CD8-positive, alpha-beta memory T cell (primary cell): ENCODE measurements at regions not wholly inside any gene's neighbourhood (a gene's known extent, or its start where the extent isn't known, plus 50 kb on each side); places are given as distances from the start of the nearest gene placed in this dataset.

Source experiments
- CTCF ChIA-PET: fragments of 350-600 bp; sonication (Branson Sonifier 250); formaldehyde crosslinking; loops from one replicate; lab custom pipeline; 2021; ENCODE audit warnings: antibody characterized with exemption; lab: Charles Lee
- POLR2A ChIA-PET: fragments of 350-600 bp; sonication (Branson Sonifier 250); formaldehyde crosslinking; loops from one replicate; lab custom pipeline; 2021; ENCODE audit warnings: antibody characterized with exemption; lab: Charles Lee
- DNase-seq, 5 donors: peaks; one replicate each; pipeline versions ENCODE4 v3.0.0 to v3.0.0-alpha.2; 2020 to 2022; ENCODE audit warnings: mixed read lengths in 1 of 5
- H3K27ac ChIP-seq: one replicate; pipeline ENCODE4 v1.7.0; 2013; ENCODE audit warnings: low read depth, mild to moderate bottlenecking, low read length, moderate library complexity
- H3K27me3 ChIP-seq: 2 replicates; pipeline ENCODE4 v1.7.0; 2013; ENCODE audit warnings: low read length, mild to moderate bottlenecking; ENCODE audit not compliant: insufficient read depth, poor library complexity, severe bottlenecking
- H3K36me3 ChIP-seq: 2 replicates; pipeline ENCODE4 v1.7.0; 2013; ENCODE audit warnings: mild to moderate bottlenecking, low read length, moderate library complexity; ENCODE audit not compliant: insufficient read depth
- H3K4me1 ChIP-seq: 2 replicates; pipeline ENCODE4 v1.7.0; 2013; ENCODE audit warnings: mild to moderate bottlenecking, low read length, moderate library complexity; ENCODE audit not compliant: insufficient read depth
- H3K4me3 ChIP-seq: 2 replicates; pipeline ENCODE4 v1.7.0; 2013; ENCODE audit warnings: mild to moderate bottlenecking, low read length
- H3K9me3 ChIP-seq: 2 replicates; pipeline ENCODE4 v1.7.0; 2013; ENCODE audit warnings: mild to moderate bottlenecking, low read length
- H3K27ac Mint-ChIP-seq, 8 donors: one replicate each; pipeline ENCODE4 v1.8.0; 2020 to 2021; ENCODE audit warnings: mixed read lengths in 8 of 8, mild to moderate bottlenecking in 6 of 8, inconsistent platforms in 3 of 8, moderate library complexity in 3 of 8
- H3K27me3 Mint-ChIP-seq, 2 donors: one replicate each; pipeline ENCODE4 v1.8.0; 2020 to 2021; ENCODE audit warnings: mixed read lengths in 2 of 2, mild to moderate bottlenecking in 1 of 2, moderate library complexity in 1 of 2
- H3K36me3 Mint-ChIP-seq, 3 donors: one replicate each; pipeline ENCODE4 v1.8.0; 2020 to 2021; ENCODE audit warnings: mixed read lengths in 3 of 3, inconsistent platforms in 1 of 3, mild to moderate bottlenecking in 1 of 3
- H3K4me1 Mint-ChIP-seq, 3 donors: one replicate each; pipeline ENCODE4 v1.8.0; 2020 to 2021; ENCODE audit warnings: mixed read lengths in 3 of 3, inconsistent platforms in 1 of 3, mild to moderate bottlenecking in 1 of 3
- H3K4me3 Mint-ChIP-seq, 7 donors: one replicate each; pipeline ENCODE4 v1.8.0; 2020 to 2021; ENCODE audit warnings: mixed read lengths in 7 of 7, mild to moderate bottlenecking in 6 of 7, moderate library complexity in 4 of 7, inconsistent platforms in 2 of 7
- H3K9me3 Mint-ChIP-seq, 5 donors: one replicate each; pipeline ENCODE4 v1.8.0; 2020 to 2022; ENCODE audit warnings: mixed read lengths in 5 of 5, mild to moderate bottlenecking in 3 of 5, moderate library complexity in 2 of 5, inconsistent platforms in 1 of 5

DNA sequence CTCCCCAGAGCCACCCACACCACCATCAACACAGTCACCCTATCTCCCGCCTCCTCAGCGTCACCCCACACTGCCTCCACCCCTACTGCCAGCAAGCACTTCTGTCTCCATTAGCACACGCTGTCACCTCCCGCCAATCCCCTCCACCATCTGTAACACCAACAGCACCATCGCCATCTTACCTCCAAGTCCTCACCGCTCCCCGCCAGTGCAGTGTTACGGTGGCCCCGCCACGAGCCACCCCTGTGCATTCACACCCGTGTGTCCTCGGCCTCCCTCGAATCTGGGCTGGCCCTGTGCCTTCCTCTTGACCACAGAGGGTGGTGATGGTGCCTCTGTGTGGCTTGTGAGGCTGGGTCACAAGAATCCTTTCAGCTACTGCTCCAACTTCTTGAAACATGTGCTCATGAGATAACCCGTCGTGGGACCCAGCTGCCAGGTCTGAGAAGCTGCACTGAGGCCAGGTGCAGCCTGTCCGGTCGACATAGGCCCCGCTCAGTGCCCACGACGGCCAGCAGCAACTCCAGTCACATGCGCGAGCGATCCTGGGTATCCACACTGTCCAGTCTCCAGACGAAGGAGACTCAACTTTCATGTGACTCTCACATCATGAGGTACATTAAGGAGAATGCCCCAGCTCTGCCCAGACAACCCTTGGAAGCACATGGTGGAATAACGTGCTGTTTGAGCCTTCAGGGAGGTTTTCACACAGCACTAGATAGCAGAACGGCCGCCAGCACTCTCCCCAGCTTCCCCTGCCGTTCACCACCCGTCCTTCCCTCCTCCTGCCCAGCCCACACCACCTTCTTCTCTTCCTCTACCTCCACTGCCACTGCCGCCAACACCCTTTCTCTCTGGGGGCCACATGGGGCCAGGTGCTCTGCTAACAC, 72.6 kb upstream of the ASB18 start:
- Histone ChIP-seq H3K27me3 (no peaks in the 10 kb centered on the region), H3K9me3 (no peaks in the 10 kb centered on the region), H3K4me1 (no peaks in the 10 kb centered on the region), H3K27ac (no peak overlapping the region), H3K36me3 (no peaks in the 10 kb centered on the region), H3K4me3 (no peak overlapping the region)
- H3K27me3 Mint-ChIP-seq, result peaks cover 3 to 8% of the 10 kb centered on the region in 2 donors
- H3K36me3 Mint-ChIP-seq, result no peaks in the 10 kb centered on the region
- no peaks in the 10 kb centered on the region for H3K9me3 Mint-ChIP-seq
- DNase-seq, result no peak
- CTCF ChIA-PET, result no interaction called here
- POLR2A ChIA-PET, result no interaction called here
- H3K27ac Mint-ChIP-seq, result no peak overlapping the region
- no peak overlapping the region for H3K4me3 Mint-ChIP-seq
- no peaks in the 10 kb centered on the region for H3K4me1 Mint-ChIP-seq

DNA sequence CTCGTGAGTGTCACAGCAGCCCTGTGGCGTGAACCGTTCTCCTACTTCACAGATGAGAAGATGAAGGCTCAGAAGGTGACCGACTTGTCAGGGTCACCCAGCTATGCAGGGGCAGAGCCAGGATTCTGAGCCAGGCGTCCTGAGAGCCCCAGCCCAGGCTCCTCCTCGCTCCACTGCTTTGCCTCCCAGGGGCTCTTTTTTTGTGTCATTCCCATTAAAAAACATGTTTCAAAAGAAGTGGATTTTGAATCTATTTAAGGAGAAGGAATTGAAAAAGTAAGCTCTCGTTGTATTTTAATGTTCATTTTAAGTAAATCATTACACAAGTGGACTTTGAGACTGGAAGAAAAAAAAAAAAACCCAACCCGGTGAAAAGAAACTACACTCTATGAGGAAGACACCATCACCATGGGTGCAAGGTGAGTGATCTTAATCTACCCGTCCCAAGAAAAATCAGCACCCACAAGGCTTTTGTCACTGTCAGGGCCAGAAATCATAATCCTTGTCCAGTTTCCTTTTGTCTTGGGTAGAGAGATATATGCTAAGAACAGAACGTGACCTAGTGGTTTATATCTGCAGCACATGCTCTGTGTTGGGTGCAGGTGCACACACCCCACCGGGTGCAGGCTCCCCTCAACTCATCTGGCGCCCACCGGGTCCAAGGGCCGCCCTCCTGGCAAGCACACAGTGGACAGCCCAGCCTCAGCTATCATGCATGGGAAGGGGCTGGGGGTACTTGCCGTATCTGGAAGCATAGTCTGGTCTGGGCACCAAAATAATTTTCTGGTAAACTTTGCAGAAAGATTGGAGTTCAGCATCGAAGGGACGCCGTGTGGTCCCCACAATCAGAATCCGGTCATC, 73.5 kb upstream of the ASB18 start:
- no peaks in the 10 kb centered on the region for H3K4me1 ChIP-seq
- CTCF ChIA-PET, result no interaction called here
- no peak for DNase-seq

DNA sequence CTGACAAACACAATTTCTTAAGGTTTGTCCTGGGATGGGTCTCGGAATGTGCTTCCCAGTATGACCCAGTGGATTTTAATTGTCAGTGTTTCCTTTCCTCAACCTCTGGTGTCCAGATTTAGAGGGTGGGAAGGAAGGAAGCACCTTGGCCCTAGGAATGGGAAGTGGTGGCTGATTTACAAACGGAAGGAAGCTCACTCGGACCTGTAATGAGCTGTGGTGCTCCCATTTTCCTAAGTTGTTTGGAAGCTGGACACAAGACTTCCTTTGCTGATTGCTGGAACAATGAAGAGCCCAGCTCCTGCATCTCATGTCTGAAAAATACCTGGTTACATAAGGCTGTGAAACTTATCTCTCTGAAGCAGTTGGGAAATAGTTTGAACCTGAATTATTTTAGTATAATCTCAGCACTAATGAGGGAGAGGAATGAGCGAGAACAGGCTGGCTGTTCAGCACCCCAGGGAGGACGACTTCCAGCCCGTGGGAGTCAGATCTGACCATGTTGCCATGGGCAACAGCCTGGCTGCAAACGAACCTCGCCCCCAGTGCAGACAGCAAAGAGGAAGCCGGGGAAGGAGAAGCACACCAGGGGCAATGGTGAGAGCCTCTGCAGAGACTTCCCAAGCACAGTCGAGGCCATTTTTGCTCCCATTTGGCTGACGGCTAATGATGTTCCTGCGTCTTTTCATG, 74.4 kb upstream of the ASB18 start:
- ChIA-PET POLR2A (no interaction called here), CTCF (no interaction called here)
- Histone ChIP-seq H3K36me3 (no peaks in the 10 kb centered on the region), H3K9me3 (no peaks in the 10 kb centered on the region), H3K27me3 (no peaks in the 10 kb centered on the region), H3K4me3 (no peak overlapping the region), H3K27ac (no peak overlapping the region), H3K4me1 (no peaks in the 10 kb centered on the region)
- H3K27ac Mint-ChIP-seq, result peak overlapping the region in 2 of 8 donors; percentile 17 to 66
- H3K27me3 Mint-ChIP-seq, result peaks cover 4 to 12% of the 10 kb centered on the region in 2 donors
- H3K4me1 Mint-ChIP-seq, result no peaks in the 10 kb centered on the region
- H3K9me3 Mint-ChIP-seq, result no peaks in the 10 kb centered on the region
- no peak overlapping the region for H3K4me3 Mint-ChIP-seq
- no peaks in the 10 kb centered on the region for H3K36me3 Mint-ChIP-seq
- DNase-seq, result no peak

More for the DNA sequence above, 73.5 kb upstream of the ASB18 start:
- H3K27me3 ChIP-seq, result no peaks in the 10 kb centered on the region
- H3K36me3 ChIP-seq, result no peaks in the 10 kb centered on the region
- peaks cover 3 to 8% of the 10 kb centered on the region in 2 donors for H3K27me3 Mint-ChIP-seq
- H3K4me1 Mint-ChIP-seq, result no peaks in the 10 kb centered on the region
- H3K4me3 Mint-ChIP-seq, result no peak overlapping the region
- no peak overlapping the region for H3K27ac ChIP-seq
- no peaks in the 10 kb centered on the region for H3K9me3 ChIP-seq
- POLR2A ChIA-PET, result no interaction called here
- no peak overlapping the region for H3K27ac Mint-ChIP-seq
- no peak overlapping the region for H3K4me3 ChIP-seq
- no peaks in the 10 kb centered on the region for H3K36me3 Mint-ChIP-seq
- no peaks in the 10 kb centered on the region for H3K9me3 Mint-ChIP-seq

DNA sequence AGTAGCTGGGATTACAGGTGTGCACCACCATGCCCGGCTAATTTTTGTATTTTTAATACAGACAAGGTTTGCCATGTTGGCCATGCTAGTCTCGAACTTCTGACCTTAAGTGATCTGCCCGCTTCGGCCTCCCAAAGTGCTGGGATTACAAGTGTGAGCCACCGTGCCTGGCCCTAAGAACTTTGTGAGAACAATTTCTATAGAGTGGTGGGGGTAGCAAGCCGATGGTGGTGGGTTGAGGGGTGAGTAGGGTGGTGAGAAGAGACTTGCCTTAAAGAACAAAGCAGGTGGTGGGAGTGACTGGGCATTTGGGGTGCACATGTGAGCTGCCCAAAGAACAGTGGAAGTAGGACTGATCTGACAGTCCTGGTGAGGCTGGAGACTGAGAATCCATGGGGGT, 76.0 kb upstream of the ASB18 start:
- no peaks in the 10 kb centered on the region for H3K4me1 Mint-ChIP-seq
- H3K4me3 Mint-ChIP-seq, result no peak overlapping the region
- no peaks in the 10 kb centered on the region for H3K36me3 Mint-ChIP-seq
- no peaks in the 10 kb centered on the region for H3K4me1 ChIP-seq
- no peaks in the 10 kb centered on the region for H3K9me3 ChIP-seq
- no peaks in the 10 kb centered on the region for H3K36me3 ChIP-seq
- no peaks in the 10 kb centered on the region for H3K27me3 ChIP-seq
- no peak for DNase-seq
- no peak overlapping the region for H3K27ac Mint-ChIP-seq
- POLR2A ChIA-PET, result no interaction called here
- CTCF ChIA-PET, result no interaction called here
- peaks cover 4 to 12% of the 10 kb centered on the region in 2 donors for H3K27me3 Mint-ChIP-seq
- no peaks in the 10 kb centered on the region for H3K9me3 Mint-ChIP-seq
- H3K4me3 ChIP-seq, result no peak overlapping the region
- no peak overlapping the region for H3K27ac ChIP-seq

DNA sequence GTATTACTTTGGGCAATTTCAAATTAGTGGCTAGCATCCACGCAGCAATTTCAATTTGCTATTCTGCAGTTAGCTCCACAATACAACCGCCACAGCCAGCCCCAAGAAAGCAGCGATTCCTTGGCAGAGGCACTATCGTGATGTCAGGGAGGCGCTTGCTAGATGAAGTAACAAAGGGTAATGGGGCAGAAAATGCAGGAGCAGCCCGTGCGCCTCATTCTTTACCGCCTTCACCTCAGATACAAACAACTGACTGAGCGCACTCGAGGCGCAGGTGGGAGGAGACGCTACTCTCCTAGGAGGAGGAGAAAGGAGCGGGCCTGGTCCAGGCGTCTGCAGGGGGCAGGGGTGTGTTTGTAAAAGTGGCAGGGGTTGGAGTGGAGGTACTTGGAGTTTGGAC, 76.9 kb upstream of the ASB18 start:
- POLR2A ChIA-PET, result no interaction called here
- Mint-ChIP-seq H3K36me3 (no peaks in the 10 kb centered on the region), H3K4me3 (no peak overlapping the region), H3K9me3 (no peaks in the 10 kb centered on the region), H3K27me3 (peaks cover 4 to 12% of the 10 kb centered on the region in 2 donors), H3K27ac (no peak overlapping the region), H3K4me1 (no peaks in the 10 kb centered on the region)
- DNase-seq, result no peak
- Histone ChIP-seq H3K4me1 (no peaks in the 10 kb centered on the region), H3K9me3 (no peaks in the 10 kb centered on the region), H3K27ac (no peak overlapping the region), H3K4me3 (no peak overlapping the region), H3K27me3 (no peaks in the 10 kb centered on the region), H3K36me3 (no peaks in the 10 kb centered on the region)
- CTCF ChIA-PET, result no interaction called here

DNA sequence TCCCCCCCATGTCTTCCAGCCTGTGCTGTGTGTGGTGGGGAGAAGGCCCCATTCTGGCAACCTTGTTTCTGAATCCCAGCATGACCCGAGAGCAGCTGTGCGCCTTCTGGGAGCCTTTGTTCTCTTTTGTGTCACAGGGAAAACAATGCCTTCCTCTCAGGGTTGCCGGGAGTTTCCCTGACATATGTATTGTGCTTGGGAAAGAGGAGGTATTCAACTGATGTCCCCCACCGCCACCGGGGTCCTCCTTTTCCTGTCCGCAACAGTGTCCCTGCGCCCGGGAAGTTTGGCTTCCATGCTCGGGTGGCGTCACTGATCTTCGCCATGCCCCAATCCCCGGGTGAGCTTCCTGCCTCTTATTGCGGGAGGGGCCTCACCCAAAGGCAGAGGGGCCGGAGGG, 77.5 kb upstream of the ASB18 start:
- POLR2A ChIA-PET, result no interaction called here
- H3K36me3 Mint-ChIP-seq, result no peaks in the 10 kb centered on the region
- Histone ChIP-seq H3K4me1 (no peaks in the 10 kb centered on the region), H3K36me3 (no peaks in the 10 kb centered on the region), H3K27me3 (no peaks in the 10 kb centered on the region), H3K4me3 (no peak overlapping the region), H3K9me3 (no peaks in the 10 kb centered on the region), H3K27ac (no peak overlapping the region)
- H3K27me3 Mint-ChIP-seq, result peaks cover 4 to 17% of the 10 kb centered on the region in 2 donors
- DNase-seq, result no peak
- H3K27ac Mint-ChIP-seq, result no peak overlapping the region
- H3K9me3 Mint-ChIP-seq, result no peaks in the 10 kb centered on the region
- CTCF ChIA-PET, result no interaction called here
- H3K4me3 Mint-ChIP-seq, result no peak overlapping the region
- no peaks in the 10 kb centered on the region for H3K4me1 Mint-ChIP-seq

DNA sequence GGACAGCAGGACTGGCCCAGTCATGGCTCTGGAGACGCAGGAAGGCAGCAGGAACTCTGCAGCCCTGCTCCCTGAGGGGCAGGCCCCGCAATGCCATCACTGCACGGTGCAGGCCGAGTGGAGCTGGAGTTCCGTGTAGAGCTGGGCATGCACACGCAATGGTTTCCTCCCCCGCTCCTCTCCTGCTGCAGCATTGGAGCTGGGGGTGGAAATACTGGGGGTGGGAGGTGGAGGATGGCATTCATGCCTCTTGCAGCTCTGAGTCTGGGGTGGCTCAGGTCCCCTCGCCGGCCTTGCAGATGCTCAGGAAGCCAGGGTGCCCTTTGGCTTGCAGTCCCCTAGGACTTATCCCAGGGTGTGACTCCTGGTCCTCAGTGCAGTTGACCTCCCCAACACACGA, 78.3 kb upstream of the ASB18 start:
- Histone ChIP-seq H3K27ac (no peak overlapping the region), H3K4me1 (no peaks in the 10 kb centered on the region), H3K36me3 (no peaks in the 10 kb centered on the region), H3K27me3 (no peaks in the 10 kb centered on the region), H3K9me3 (no peaks in the 10 kb centered on the region), H3K4me3 (no peak overlapping the region)
- POLR2A ChIA-PET, result no interaction called here
- Mint-ChIP-seq H3K4me3 (no peak overlapping the region), H3K4me1 (no peaks in the 10 kb centered on the region), H3K27me3 (peaks cover 6 to 25% of the 10 kb centered on the region in 2 donors), H3K36me3 (no peaks in the 10 kb centered on the region), H3K9me3 (no peaks in the 10 kb centered on the region), H3K27ac (no peak overlapping the region)
- CTCF ChIA-PET, result interaction anchor here (1.3 to 1.4 kb wide), 2 partner anchors 227 to 719 kb away, joined by 3 to 7 read pairs; partner anchors contain the start of gene ACKR3
- no peak for DNase-seq
